ENCODE measurements at regions not wholly inside any gene's neighbourhood (a gene's known extent, or its start where the extent isn't known, plus 50 kb on each side); places are given as distances from the start of the nearest gene placed in this dataset.
"Not testable (repeated sequence)": the region's sequence is repeated elsewhere in the genome, so short reads cannot be mapped to it uniquely, and the experiment has no call there.

- intact Hi-C loops (cut with micrococcal nuclease) = not testable (repeated sequence)
These were observed 156.2 kb upstream of the GIMD1 start for GRCh38 chr4:106524772-106525171.

- intact Hi-C loops (cut with micrococcal nuclease) = no loop called here
These were observed 154.3 kb upstream of the GIMD1 start for GRCh38 chr4:106522839-106523238.

GRCh38 chr4:106512706-106513105, 144.1 kb upstream of the GIMD1 start:
- intact Hi-C loops (cut with micrococcal nuclease) = no loop called here

- intact Hi-C loops (cut with micrococcal nuclease) = loop anchor here (10.0 kb wide), 1 partner anchor 273 kb away; no protein-coding TSS in a partner anchor
These were observed 138.9 kb upstream of the GIMD1 start for GRCh38 chr4:106507440-106507839.

- intact Hi-C loops (cut with micrococcal nuclease) = loop anchor here (10.0 kb wide), 1 partner anchor 269 kb away; no protein-coding TSS in a partner anchor
These were observed 134.8 kb upstream of the GIMD1 start for GRCh38 chr4:106503116-106504050.

- intact Hi-C loops (cut with micrococcal nuclease) = loop anchor here (1.0 to 10.0 kb wide), 3 partner anchors 133 to 267 kb away; no protein-coding TSS in a partner anchor
These were observed 133.6 kb upstream of the GIMD1 start for GRCh38 chr4:106502106-106502699.

GRCh38 chr4:106497271-106497670, 128.7 kb upstream of the GIMD1 start:
- intact Hi-C loops (cut with micrococcal nuclease) = no loop called here

- intact Hi-C loops (cut with micrococcal nuclease) = no loop called here
These were observed 127.5 kb upstream of the GIMD1 start for GRCh38 chr4:106496061-106496460.

GRCh38 chr4:106495476-106495875, 126.9 kb upstream of the GIMD1 start:
- intact Hi-C loops (cut with micrococcal nuclease) = no loop called here

- intact Hi-C loops (cut with micrococcal nuclease) = no loop called here
These were observed 125.5 kb upstream of the GIMD1 start for GRCh38 chr4:106494066-106494465.

- intact Hi-C loops (cut with micrococcal nuclease) = no loop called here
These were observed 124.5 kb upstream of the GIMD1 start for GRCh38 chr4:106493086-106493485.

GRCh38 chr4:106486533-106486932, 118.0 kb upstream of the GIMD1 start:
- intact Hi-C loops (cut with micrococcal nuclease) = no loop called here

GRCh38 chr4:106481801-106482200, 113.2 kb upstream of the GIMD1 start:
- intact Hi-C loops (cut with micrococcal nuclease) = no loop called here

- intact Hi-C loops (cut with micrococcal nuclease) = no loop called here
These were observed 109.6 kb upstream of the GIMD1 start for GRCh38 chr4:106478152-106478551.

- intact Hi-C loops (cut with micrococcal nuclease) = no loop called here
These were observed 108.2 kb upstream of the GIMD1 start for GRCh38 chr4:106476741-106477140.

GRCh38 chr4:106473515-106473914, 104.9 kb upstream of the GIMD1 start:
- intact Hi-C loops (cut with micrococcal nuclease) = no loop called here

- intact Hi-C loops (cut with micrococcal nuclease) = no loop called here
These were observed 102.6 kb upstream of the GIMD1 start for GRCh38 chr4:106471151-106471550.

- intact Hi-C loops (cut with micrococcal nuclease) = no loop called here
These were observed 95.0 kb upstream of the GIMD1 start for GRCh38 chr4:106463622-106464021.

- intact Hi-C loops (cut with micrococcal nuclease) = no loop called here
These were observed 86.0 kb upstream of the GIMD1 start for GRCh38 chr4:106454581-106454980.

GRCh38 chr4:106454021-106454420, 85.4 kb upstream of the GIMD1 start:
- intact Hi-C loops (cut with micrococcal nuclease) = no loop called here

GRCh38 chr4:106451091-106451490, 82.5 kb upstream of the GIMD1 start:
- intact Hi-C loops (cut with micrococcal nuclease) = no loop called here

- intact Hi-C loops (cut with micrococcal nuclease) = no loop called here
These were observed 81.7 kb upstream of the GIMD1 start for GRCh38 chr4:106450249-106450648.

GRCh38 chr4:106444557-106444956, 76.0 kb upstream of the GIMD1 start:
- intact Hi-C loops (cut with micrococcal nuclease) = no loop called here

Data from T-helper 2 cell treated with Interferon-gamma antibody and Interleukin-4, amounts not matched to agents 100 ng/mL and 5 ng/mL, for 36 hours (primary cell).